CD4-positive, alpha-beta T cell treated with Interleukin-10 for 1 hour (primary cell): ENCODE measurements at regions not wholly inside any gene's neighbourhood (a gene's known extent, or its start where the extent isn't known, plus 50 kb on each side); places are given as distances from the start of the nearest gene placed in this dataset.
"Not testable (repeated sequence)": the region's sequence is repeated elsewhere in the genome, so short reads cannot be mapped to it uniquely, and the experiment has no call there.

Source experiments
- DNase-seq: peaks from one replicate; pipeline ENCODE4 v3.0.0-alpha.2; 2020

- no peak for DNase-seq
Observed at GRCh38 chr16:76988526-76988925, 202.5 kb upstream of the MON1B start.

DNA sequence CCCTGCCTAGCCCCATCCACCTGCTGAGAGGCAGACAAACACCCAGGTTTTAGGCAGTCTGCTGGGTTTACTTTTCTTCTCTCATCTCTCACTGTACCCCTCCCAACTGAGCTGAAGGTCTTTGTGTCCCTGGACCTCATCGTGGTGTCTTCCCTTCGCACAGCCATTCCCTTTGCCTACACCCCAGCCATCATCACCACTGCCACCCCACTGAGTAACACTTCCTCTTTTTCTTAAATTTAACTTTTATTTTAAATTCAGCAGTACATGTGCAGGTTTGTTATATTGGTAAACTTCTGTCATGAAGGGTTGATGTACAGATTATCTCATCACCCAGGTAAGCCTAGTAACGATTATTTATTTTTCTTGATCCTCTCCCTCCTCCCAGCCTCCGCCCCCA, 188.3 kb upstream of the MON1B start:
- no peak for DNase-seq

- no peak for DNase-seq
Observed at GRCh38 chr16:77009453-77009852, 181.5 kb upstream of the MON1B start.

DNA sequence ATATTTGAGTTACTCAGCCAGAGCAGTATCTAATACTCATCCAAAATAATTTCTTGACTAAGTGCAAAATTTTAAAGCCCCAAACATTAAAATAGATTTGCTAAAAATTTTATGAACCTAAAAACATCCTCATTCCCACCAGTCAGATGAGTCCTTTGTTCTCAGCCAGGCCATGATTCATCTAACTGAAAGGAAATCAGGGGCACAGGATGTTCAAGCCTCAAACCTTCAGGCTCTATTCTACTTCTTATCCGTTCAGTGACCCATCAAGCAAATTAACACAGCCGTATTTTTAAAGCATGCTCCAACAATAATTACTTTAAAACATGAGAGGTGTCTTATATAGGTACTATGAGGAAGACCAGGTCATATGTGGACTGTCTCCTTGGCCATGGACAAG, 176.5 kb upstream of the MON1B start:
- no peak for DNase-seq

DNA sequence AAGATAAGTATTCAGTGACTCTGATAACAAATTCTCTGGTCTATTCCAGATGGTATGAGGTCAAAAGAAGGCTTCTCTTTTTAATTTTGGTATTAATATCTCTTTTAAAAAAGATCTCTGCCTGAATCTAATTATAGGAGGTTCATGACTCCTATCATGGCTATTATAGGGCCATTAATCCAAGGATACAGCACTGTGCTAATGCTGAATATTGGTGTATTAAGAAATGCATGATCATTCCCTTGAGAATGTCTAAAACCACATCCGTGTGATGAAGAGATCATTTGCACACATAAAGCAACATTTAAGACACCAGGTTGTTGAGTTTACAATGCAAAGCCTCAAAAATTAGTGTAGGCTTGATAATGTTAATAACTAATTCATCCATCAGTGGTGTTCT, 160.4 kb upstream of the MON1B start:
- no peak for DNase-seq

GRCh38 chr16:77033516-77033915, 157.5 kb upstream of the MON1B start:
- no peak for DNase-seq

DNA sequence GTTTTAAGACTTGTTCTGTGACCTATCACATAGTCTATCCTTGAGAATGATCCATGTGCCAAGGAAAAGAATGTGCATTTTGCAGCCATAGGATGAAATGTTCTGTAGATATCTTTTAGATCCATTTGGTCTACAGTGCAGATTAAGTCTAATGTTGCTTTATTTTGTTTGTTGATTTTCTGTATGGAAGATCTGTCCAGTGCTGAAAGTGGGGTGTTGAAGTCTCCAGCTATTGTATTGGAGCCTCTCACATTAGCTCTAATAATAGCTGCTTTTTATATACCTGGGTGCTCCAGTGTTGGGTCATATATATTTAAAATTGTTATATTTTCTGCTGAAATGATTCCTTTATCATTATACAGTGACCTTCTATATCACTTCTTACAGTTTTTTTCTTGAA, 155.6 kb upstream of the MON1B start:
- DNase-seq = no peak

DNA sequence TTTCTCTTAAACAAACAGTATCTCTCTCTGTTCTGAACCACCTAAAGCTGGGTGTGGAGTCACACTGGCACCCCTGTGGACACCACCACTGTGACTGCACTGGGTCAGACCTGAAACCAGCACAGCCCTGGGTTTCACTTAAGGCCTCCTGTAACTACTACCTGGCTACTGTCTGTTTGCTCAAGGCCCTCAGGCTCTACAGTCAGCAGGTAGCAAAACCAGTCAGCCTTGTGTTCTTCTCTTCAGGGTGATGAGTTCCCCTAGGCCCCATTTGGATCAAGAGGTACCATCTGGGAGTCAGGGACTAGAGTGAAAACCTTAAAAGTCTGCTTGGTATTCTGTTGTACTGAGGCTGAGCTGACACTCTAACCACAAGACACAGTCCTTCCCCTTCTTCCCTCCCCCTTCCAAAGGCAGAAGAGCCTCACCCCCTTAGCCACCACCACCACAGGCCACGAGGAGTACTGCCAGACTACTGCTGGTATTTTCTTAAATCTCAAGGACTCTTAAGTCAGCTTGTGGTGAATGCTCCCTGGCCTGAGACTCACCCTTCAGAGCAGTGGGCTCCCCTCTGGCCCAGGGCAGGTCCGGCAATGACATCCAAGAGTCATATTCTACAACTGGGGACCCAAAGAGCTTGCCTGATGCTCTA, 153.2 kb upstream of the MON1B start:
- DNase-seq = no peak

DNA sequence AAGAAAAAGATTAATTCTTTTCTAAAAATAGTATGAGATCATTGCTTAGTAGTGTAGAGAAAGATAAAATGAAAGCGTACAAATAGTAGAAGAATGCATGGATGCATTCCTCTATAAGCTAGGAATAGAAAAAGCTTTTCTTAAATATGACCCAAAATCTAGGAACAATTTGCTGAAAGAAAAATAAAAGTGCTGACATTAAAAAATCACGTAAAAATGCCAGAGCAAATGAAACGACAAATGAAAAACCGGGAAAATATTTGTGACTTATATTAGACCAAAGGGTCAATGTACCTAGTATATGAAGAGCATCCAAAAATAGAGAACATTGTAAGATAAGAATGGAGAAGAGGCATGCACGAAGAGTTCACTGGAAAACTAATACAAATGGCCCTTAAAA, 149.5 kb upstream of the MON1B start:
- no peak for DNase-seq

DNA sequence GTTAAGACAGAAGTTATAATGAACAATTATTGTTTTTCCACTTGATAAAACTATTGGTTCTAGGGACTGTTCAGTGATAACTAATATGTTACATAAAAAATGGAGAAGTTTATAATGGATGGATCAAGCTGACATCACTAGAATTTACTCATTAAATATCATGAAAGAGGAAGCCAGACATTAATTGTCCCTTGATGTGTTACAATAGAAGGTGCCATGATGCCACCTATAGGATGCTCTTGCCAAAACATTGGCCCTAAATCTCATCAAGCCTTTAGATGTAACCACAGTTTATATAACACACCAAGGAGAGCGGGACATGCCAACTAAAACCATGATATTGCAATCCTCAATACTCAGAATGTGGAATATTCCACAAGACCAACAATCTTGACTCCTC, 147.9 kb upstream of the MON1B start:
- DNase-seq = no peak

DNA sequence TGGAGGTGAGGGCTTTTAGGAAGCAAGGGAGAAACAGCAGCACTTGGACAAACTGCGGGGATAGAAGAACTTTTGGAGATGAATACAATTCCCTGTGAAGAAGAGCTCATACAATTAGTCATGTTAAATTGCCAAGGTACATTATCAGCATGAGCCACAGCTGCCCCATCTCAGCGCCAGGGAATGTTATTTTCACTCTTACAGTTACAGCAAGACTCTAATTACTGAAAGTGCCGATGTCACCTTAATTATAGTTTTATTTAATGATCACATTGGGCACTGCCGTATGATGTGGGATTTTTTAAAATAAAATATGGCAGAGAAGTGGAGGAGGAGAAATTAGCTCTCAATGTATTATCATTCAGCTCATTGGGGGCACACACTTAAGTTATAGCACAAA, 144.8 kb upstream of the MON1B start:
- DNase-seq = no peak

DNA sequence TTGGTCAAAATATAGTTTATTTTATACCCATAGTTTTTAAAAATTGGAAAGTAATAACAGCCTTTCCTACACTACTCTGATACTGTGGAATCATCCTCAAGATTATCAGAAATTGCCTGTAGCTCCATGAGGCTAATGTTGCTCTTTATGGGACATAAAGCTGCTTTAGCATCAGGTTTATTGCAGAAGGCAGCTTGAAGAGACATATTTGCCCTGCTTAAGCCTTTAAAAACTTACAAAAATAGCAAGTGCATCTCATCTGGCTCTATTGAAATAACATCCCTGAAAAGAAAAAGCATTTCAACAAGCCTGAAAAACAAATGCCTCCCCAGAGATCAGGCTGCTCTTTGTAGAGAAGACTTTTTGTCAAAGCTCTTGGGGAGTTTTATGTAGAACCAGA, 142.9 kb upstream of the MON1B start:
- DNase-seq = no peak

- DNase-seq = no peak
Observed at GRCh38 chr16:77049577-77049976, 141.4 kb upstream of the MON1B start.

GRCh38 chr16:77056597-77056996, 134.4 kb upstream of the MON1B start:
- DNase-seq = not testable (repeated sequence)

- no peak for DNase-seq
Observed at GRCh38 chr16:77057161-77057774, 133.7 kb upstream of the MON1B start.

GRCh38 chr16:77059446-77059845, 131.5 kb upstream of the MON1B start:
- no peak for DNase-seq

DNA sequence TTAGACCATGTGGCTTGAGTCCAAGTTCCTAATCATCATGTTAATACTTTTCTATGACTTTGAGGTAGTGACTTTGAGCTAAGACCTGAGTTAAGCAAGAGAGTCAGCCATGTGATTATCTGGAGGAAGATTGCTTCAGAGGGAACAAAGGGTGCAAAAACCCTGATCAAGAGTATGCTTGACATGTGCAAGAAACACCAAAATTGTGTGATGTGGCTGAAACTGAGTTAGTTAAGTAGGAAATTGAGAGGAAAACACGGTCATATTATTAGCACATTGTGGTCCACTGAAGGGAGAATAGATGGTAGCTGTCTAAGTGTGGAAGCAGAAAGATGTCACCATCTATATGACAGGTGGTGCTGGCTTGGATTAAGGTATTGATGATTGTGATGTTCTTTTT, 130.4 kb upstream of the MON1B start:
- DNase-seq = no peak

DNA sequence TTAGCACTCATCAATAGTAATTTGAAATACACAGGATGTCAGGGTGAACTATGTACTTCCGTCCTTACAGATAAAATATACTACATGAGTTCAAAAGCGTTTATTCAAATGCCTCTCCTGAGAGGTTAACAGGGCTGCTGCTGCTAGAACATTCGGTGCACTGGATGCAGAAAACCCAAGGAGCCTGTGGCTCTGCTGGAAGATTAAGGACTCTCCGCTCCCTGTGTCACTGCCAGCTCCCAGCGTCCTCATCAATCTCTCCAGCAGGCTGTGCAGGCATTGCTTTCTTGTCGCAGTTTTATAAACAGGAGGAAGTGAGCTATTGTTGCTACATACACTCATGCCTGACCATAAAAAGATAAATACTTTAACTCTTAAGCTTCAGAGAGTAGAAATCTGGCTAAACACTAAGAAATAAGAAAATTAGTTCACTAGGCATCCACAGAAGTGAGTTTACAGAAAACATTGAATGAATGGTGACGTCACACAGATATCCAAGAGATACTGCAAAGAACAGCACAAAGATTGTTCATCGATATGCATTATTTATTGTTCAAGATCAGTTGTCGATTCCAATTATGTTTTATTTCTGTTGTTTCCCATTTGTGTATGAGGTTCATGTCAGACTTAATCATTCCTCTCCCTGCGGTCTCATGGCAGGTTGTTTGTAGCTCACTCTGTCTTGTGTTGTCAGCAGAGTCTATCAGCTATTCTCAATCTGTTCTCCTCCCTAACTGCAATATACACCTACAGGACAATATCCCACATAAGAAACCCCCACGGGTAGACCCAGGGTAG, 127.9 kb upstream of the MON1B start:
- no peak for DNase-seq

GRCh38 chr16:77063676-77064016, 127.3 kb upstream of the MON1B start:
- DNase-seq = no peak

DNA sequence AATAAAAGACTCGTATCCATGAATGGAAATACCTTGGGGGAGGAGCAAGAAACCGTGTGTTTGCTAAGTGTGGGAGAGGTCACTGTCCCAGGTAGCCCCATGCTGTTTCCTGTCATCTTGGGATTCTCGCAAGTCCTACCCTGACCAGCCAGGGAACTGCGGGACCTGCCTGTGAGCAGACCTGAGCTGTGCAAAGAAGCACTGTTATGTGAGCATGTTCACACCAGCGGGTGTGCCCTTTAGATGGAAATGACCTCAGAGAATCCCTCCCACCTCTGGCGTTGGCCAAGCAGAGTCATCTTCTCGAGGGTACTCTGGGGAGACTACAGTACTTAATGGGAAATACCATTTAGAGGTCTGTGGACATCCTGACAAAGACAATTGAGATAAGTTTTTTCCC, 127.0 kb upstream of the MON1B start:
- DNase-seq = no peak

GRCh38 chr16:77066896-77067496, 124.0 kb upstream of the MON1B start:
- no peak for DNase-seq

DNA sequence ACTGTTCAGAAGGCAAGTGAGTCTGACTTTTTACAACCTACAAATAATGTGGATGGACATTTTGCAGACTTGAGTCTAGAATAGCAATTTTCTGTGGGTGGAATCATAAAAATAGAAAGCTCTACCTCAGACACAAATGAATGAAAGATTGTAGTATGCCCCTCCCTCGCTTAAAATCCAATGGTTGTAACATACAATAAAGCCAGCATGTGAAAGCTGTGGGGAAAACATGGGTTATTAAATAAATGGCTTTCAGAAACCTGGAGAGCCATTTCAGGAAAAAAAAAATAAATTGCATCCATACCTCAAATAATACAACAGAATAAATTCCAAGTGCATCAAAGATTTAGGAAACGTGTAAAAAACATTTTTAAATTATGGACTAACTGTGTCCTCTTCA, 123.1 kb upstream of the MON1B start:
- no peak for DNase-seq

- no peak for DNase-seq
Observed at GRCh38 chr16:77068402-77068801, 122.6 kb upstream of the MON1B start.

GRCh38 chr16:77069929-77070328, 121.1 kb upstream of the MON1B start:
- DNase-seq = no peak
